ENCODE measurements at regions not wholly inside any gene's neighbourhood (a gene's known extent, or its start where the extent isn't known, plus 50 kb on each side); places are given as distances from the start of the nearest gene placed in this dataset.
"Not testable (repeated sequence)": the region's sequence is repeated elsewhere in the genome, so short reads cannot be mapped to it uniquely, and the experiment has no call there.

GRCh38 chr1:229730573-229730972, 104.5 kb downstream of the URB2 start:
- ChIA-PET CTCF (no interaction called here), POLR2A (no interaction called here)
- Histone ChIP-seq H3K27ac (ENCODE audit: extremely low read depth, low read depth, low read length) (no peak overlapping the region), H3K4me1 (ENCODE audit: control insufficient read depth, insufficient read depth, low read length) (no peaks in the 10 kb centered on the region), H3K36me3 (ENCODE audit: control insufficient read depth in 2 of 2, insufficient read depth in 1 of 2, low read length in 2 of 2) (no peaks in the 10 kb centered on the region), H3K9me3 (ENCODE audit: control insufficient read depth, insufficient read depth, low read depth, low read length) (no peaks in the 10 kb centered on the region), H3K4me3 (ENCODE audit: low read depth, low read length) (no peak overlapping the region)
- no peak for TF ChIP-seq ZNF701 (tag by site-specific recombination; IDR thresholded peaks at IDR 0.05)
- TF ChIP-seq, protein P1, sequence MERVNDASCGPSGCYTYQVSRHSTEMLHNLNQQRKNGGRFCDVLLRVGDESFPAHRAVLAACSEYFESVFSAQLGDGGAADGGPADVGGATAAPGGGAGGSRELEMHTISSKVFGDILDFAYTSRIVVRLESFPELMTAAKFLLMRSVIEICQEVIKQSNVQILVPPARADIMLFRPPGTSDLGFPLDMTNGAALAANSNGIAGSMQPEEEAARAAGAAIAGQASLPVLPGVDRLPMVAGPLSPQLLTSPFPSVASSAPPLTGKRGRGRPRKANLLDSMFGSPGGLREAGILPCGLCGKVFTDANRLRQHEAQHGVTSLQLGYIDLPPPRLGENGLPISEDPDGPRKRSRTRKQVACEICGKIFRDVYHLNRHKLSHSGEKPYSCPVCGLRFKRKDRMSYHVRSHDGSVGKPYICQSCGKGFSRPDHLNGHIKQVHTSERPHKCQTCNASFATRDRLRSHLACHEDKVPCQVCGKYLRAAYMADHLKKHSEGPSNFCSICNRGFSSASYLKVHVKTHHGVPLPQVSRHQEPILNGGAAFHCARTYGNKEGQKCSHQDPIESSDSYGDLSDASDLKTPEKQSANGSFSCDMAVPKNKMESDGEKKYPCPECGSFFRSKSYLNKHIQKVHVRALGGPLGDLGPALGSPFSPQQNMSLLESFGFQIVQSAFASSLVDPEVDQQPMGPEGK (tag by site-specific recombination; IDR thresholded peaks at IDR 0.05): no peak
- no peak for TF ChIP-seq ZNF133 (tag by site-specific recombination; IDR thresholded peaks at IDR 0.05)
- no peak for TF ChIP-seq HOXA7 (CRISPR knock-in tag; IDR thresholded peaks at IDR 0.05; ENCODE audit: borderline replicate concordance)
- no peak for TF ChIP-seq ZNF341 (tag by site-specific recombination; IDR thresholded peaks at IDR 0.05; ENCODE audit: low read depth)
- no peak for TF ChIP-seq ZNF555 (tag by site-specific recombination; conservative IDR thresholded peaks at IDR 0.05)
- no peak for TF ChIP-seq ZEB2 (tag by site-specific recombination; IDR thresholded peaks at IDR 0.05)
- TF ChIP-seq TRIM28 (IDR thresholded peaks at IDR 0.05; ENCODE audit: borderline replicate concordance, low read length): no peak
- TF ChIP-seq, protein P2, sequence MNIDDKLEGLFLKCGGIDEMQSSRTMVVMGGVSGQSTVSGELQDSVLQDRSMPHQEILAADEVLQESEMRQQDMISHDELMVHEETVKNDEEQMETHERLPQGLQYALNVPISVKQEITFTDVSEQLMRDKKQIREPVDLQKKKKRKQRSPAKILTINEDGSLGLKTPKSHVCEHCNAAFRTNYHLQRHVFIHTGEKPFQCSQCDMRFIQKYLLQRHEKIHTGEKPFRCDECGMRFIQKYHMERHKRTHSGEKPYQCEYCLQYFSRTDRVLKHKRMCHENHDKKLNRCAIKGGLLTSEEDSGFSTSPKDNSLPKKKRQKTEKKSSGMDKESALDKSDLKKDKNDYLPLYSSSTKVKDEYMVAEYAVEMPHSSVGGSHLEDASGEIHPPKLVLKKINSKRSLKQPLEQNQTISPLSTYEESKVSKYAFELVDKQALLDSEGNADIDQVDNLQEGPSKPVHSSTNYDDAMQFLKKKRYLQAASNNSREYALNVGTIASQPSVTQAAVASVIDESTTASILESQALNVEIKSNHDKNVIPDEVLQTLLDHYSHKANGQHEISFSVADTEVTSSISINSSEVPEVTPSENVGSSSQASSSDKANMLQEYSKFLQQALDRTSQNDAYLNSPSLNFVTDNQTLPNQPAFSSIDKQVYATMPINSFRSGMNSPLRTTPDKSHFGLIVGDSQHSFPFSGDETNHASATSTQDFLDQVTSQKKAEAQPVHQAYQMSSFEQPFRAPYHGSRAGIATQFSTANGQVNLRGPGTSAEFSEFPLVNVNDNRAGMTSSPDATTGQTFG (tag by site-specific recombination; IDR thresholded peaks at IDR 0.05; ENCODE audit: borderline replicate concordance): no peak
- TF ChIP-seq HOXD13 (CRISPR knock-in tag; IDR thresholded peaks at IDR 0.05; ENCODE audit: borderline replicate concordance): no peak
- no peak for TF ChIP-seq ZNF19 (tag by site-specific recombination; IDR thresholded peaks at IDR 0.05; ENCODE audit: low read depth)

- no peak for TF ChIP-seq ZNF311 (tag by site-specific recombination; IDR thresholded peaks at IDR 0.05; ENCODE audit: borderline replicate concordance)
- TF ChIP-seq ZNF23 (tag by site-specific recombination; IDR thresholded peaks at IDR 0.05; ENCODE audit: borderline replicate concordance): no peak
- H3K4me1 ChIP-seq (ENCODE audit: control insufficient read depth, insufficient read depth, low read length): no peaks in the 10 kb centered on the region
- H3K4me3 ChIP-seq (ENCODE audit: low read depth, low read length): no peak overlapping the region
- no peak overlapping the region for H3K27ac ChIP-seq (ENCODE audit: extremely low read depth, low read depth, low read length)
- peaks cover 3% of the 10 kb centered on the region for H3K9me3 ChIP-seq (ENCODE audit: control insufficient read depth, insufficient read depth, low read depth, low read length)
- POLR2A ChIA-PET: no interaction called here
- H3K36me3 ChIP-seq (ENCODE audit: control insufficient read depth in 2 of 2, insufficient read depth in 1 of 2, low read length in 2 of 2): no peaks in the 10 kb centered on the region
- CTCF ChIA-PET: interaction anchor here (1.1 kb wide), 3 partner anchors 11 to 155 kb away, joined by 3 to 4 read pairs (median 4); no protein-coding TSS in a partner anchor
Observed at GRCh38 chr1:229732061-229732460, 106.0 kb downstream of the URB2 start.

- ChIA-PET CTCF (no interaction called here), POLR2A (no interaction called here)
- H3K4me1 ChIP-seq (ENCODE audit: control insufficient read depth, insufficient read depth, low read length): no peaks in the 10 kb centered on the region
- H3K27ac ChIP-seq (ENCODE audit: extremely low read depth, low read depth, low read length): no peak overlapping the region
- H3K4me3 ChIP-seq (ENCODE audit: low read depth, low read length): no peak overlapping the region
- H3K36me3 ChIP-seq (ENCODE audit: control insufficient read depth in 2 of 2, insufficient read depth in 1 of 2, low read length in 2 of 2): no peaks in the 10 kb centered on the region
- TF ChIP-seq ZNF571 (tag by site-specific recombination; IDR thresholded peaks at IDR 0.05) (no peak), ZNF280D (tag by site-specific recombination; IDR thresholded peaks at IDR 0.05) (0 out of 2 replicates have a peak, but pooled peaks have one; percentile 40), ZNF146 (tag by site-specific recombination; IDR thresholded peaks at IDR 0.05) (no peak), SETDB1 (IDR thresholded peaks at IDR 0.05; ENCODE audit: insufficient read length, low read length) (peak; percentile 78), GLI4 (tag by site-specific recombination; IDR thresholded peaks at IDR 0.05) (no peak)
- H3K9me3 ChIP-seq (ENCODE audit: control insufficient read depth, insufficient read depth, low read depth, low read length): peaks cover 3% of the 10 kb centered on the region
Observed at GRCh38 chr1:229736376-229736775, 110.3 kb downstream of the URB2 start.

GRCh38 chr1:229742614-229743013, 116.6 kb downstream of the URB2 start:
- H3K4me3 ChIP-seq (ENCODE audit: low read depth, low read length); H3K9me3 ChIP-seq (ENCODE audit: control insufficient read depth, insufficient read depth, low read depth, low read length); POLR2A ChIA-PET; H3K36me3 ChIP-seq (ENCODE audit: control insufficient read depth in 2 of 2, insufficient read depth in 1 of 2, low read length in 2 of 2); H3K4me1 ChIP-seq (ENCODE audit: control insufficient read depth, insufficient read depth, low read length); H3K27ac ChIP-seq (ENCODE audit: extremely low read depth, low read depth, low read length): not testable (repeated sequence)
- CTCF ChIA-PET: interaction anchor here (1.0 to 1.8 kb wide), 3 partner anchors 11 to 106 kb away, joined by 3 to 4 read pairs (median 3); no protein-coding TSS in a partner anchor

All from HEK293 (cell line).